DND-41 (cell line): ENCODE measurements at regions not wholly inside any gene's neighbourhood (a gene's known extent, or its start where the extent isn't known, plus 50 kb on each side); places are given as distances from the start of the nearest gene placed in this dataset.

Experiments
- ATAC-seq: fragments of 200-7000 bp; cut with Tn5 transposase; 3 replicates; pipeline ENCODE4 v1.9.1; 2021; ENCODE audit warnings: low read depth; ENCODE audit not compliant: insufficient read depth
- DNase-seq: peaks from one replicate; pipeline ENCODE4 v3.0.0-alpha.2; 2020
- H2AFZ ChIP-seq: 2 replicates; pipeline ENCODE4 v1.6.0; 2012; ENCODE audit warnings: low read depth, low read length
- H3K27ac ChIP-seq: 2 replicates; pipeline ENCODE4 v1.5.1; 2012; ENCODE audit warnings: low read length, inconsistent platforms
- H3K27me3 ChIP-seq: fragments of 200-600 bp; sonication (generic); 2 replicates; pipeline ENCODE4 v1.6.0; 2012; ENCODE audit warnings: low read length, mild to moderate bottlenecking, inconsistent platforms; ENCODE audit not compliant: insufficient read depth, poor library complexity
- H3K36me3 ChIP-seq: 2 replicates; pipeline ENCODE4 v1.5.1; 2012; ENCODE audit warnings: low read length, inconsistent platforms; ENCODE audit not compliant: insufficient read depth
- H3K4me1 ChIP-seq: 2 replicates; pipeline ENCODE4 v1.5.1; 2012; ENCODE audit warnings: mild to moderate bottlenecking, low read length; ENCODE audit not compliant: insufficient read depth
- H3K4me2 ChIP-seq: 2 replicates; pipeline ENCODE4 v1.6.0; 2012; ENCODE audit warnings: mild to moderate bottlenecking, moderate library complexity, low read length, inconsistent platforms; ENCODE audit not compliant: insufficient read depth
- H3K4me3 ChIP-seq, 2 experiments: fragments of 200-600 bp in 1 of 2; shearing (Covaris generic) in 1 of 2; 2 replicates each; pipeline ENCODE4 v1.5.1; 2012 to 2016; ENCODE audit warnings: inconsistent platforms in 2 of 2, low read length in 2 of 2, mild to moderate bottlenecking in 2 of 2, low read depth in 1 of 2, moderate library complexity in 1 of 2
- H3K79me2 ChIP-seq: 2 replicates; pipeline ENCODE4 v1.6.0; 2012; ENCODE audit warnings: low read length, inconsistent platforms; ENCODE audit not compliant: insufficient read depth
- H3K9ac ChIP-seq: 2 replicates; pipeline ENCODE4 v1.6.0; 2012; ENCODE audit warnings: low read depth, mild to moderate bottlenecking, inconsistent platforms, low read length, moderate library complexity
- H3K9me3 ChIP-seq: 2 replicates; pipeline ENCODE4 v1.5.1; 2012; ENCODE audit warnings: low read length, moderate library complexity, mild to moderate bottlenecking, inconsistent platforms; ENCODE audit not compliant: insufficient read depth, severe bottlenecking
- H4K20me1 ChIP-seq: 2 replicates; pipeline ENCODE4 v1.6.0; 2012; ENCODE audit warnings: low read length; ENCODE audit not compliant: insufficient read depth
- EZH2 ChIP-seq: IDR thresholded peaks from 3 replicates; pipeline ENCODE4 v1.6.1; 2012; ENCODE audit warnings: borderline replicate concordance, low read depth, mild to moderate bottlenecking, moderate library complexity, low read length, inconsistent platforms; ENCODE audit not compliant: severe bottlenecking
- TF ChIP-seq, protein P1 (sequence below): IDR thresholded peaks from 2 replicates; pipeline ENCODE4 v1.5.1; 2012; ENCODE audit warnings: borderline replicate concordance, low read length, moderate library complexity, mild to moderate bottlenecking; ENCODE audit not compliant: poor library complexity, severe bottlenecking; ENCODE audit errors: extremely low read depth

DNA sequence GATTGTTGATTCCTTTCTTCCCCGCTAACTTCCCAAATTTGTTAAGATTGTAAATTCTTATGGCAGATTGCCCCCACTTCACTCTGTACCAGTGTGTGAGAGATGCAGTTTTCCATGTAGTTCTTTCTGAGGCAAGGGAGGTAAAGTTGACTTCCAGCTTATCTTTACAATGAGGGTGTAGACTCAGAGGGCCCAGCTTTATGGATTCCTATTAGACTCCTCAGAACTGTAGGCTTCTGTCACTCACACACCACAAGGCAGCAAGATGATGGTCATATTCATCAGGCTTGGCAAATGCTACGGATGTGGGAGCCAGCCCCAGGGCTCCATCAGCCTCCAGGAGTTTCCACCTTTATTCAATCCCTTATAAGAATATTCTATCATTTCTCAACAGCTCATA, 461.9 kb upstream of the KLF4 start:
- Histone ChIP-seq H3K9ac (no peak overlapping the region), H3K27ac (no peak overlapping the region), H3K4me2 (no peak overlapping the region), H3K36me3 (no peaks in the 10 kb centered on the region), H4K20me1 (no peaks in the 10 kb centered on the region), H3K4me1 (no peaks in the 10 kb centered on the region), H3K27me3 (no peaks in the 10 kb centered on the region), H3K79me2 (no peaks in the 10 kb centered on the region), H3K9me3 (no peaks in the 10 kb centered on the region), H2AFZ (no peak overlapping the region), H3K4me3 (no peak overlapping the region)
- DNase-seq (no peak), ATAC-seq (no peak)
- TF ChIP-seq, protein P1, sequence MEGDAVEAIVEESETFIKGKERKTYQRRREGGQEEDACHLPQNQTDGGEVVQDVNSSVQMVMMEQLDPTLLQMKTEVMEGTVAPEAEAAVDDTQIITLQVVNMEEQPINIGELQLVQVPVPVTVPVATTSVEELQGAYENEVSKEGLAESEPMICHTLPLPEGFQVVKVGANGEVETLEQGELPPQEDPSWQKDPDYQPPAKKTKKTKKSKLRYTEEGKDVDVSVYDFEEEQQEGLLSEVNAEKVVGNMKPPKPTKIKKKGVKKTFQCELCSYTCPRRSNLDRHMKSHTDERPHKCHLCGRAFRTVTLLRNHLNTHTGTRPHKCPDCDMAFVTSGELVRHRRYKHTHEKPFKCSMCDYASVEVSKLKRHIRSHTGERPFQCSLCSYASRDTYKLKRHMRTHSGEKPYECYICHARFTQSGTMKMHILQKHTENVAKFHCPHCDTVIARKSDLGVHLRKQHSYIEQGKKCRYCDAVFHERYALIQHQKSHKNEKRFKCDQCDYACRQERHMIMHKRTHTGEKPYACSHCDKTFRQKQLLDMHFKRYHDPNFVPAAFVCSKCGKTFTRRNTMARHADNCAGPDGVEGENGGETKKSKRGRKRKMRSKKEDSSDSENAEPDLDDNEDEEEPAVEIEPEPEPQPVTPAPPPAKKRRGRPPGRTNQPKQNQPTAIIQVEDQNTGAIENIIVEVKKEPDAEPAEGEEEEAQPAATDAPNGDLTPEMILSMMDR: no peak
- no peak for TF ChIP-seq EZH2

GRCh38 chr9:107949061-107949460, 459.5 kb upstream of the KLF4 start:
- ATAC-seq: no peak
- H3K4me2 ChIP-seq: no peak overlapping the region
- TF ChIP-seq EZH2: no peak
- TF ChIP-seq, protein P1: no peak

GRCh38 chr9:107948601-107949000, 459.0 kb upstream of the KLF4 start:
- no peaks in the 10 kb centered on the region for H3K36me3 ChIP-seq
- TF ChIP-seq, protein P1: no peak
- no peak for TF ChIP-seq EZH2
- no peak overlapping the region for H3K9ac ChIP-seq
- no peaks in the 10 kb centered on the region for H3K9me3 ChIP-seq
- H3K4me2 ChIP-seq: no peak overlapping the region
- no peaks in the 10 kb centered on the region for H3K27me3 ChIP-seq
- no peak overlapping the region for H2AFZ ChIP-seq
- ATAC-seq (no peak), DNase-seq (no peak)
- no peak overlapping the region for H3K4me3 ChIP-seq
- H3K79me2 ChIP-seq: no peaks in the 10 kb centered on the region
- H4K20me1 ChIP-seq: no peaks in the 10 kb centered on the region
- no peak overlapping the region for H3K27ac ChIP-seq
- H3K4me1 ChIP-seq: no peaks in the 10 kb centered on the region

More at GRCh38 chr9:107949061-107949460, 459.5 kb upstream of the KLF4 start:
- Histone ChIP-seq H3K9me3 (no peaks in the 10 kb centered on the region), H2AFZ (no peak overlapping the region), H3K4me1 (no peaks in the 10 kb centered on the region), H4K20me1 (no peaks in the 10 kb centered on the region), H3K79me2 (no peaks in the 10 kb centered on the region), H3K36me3 (no peaks in the 10 kb centered on the region), H3K9ac (no peak overlapping the region), H3K27me3 (no peaks in the 10 kb centered on the region), H3K27ac (no peak overlapping the region), H3K4me3 (no peak overlapping the region)
- DNase-seq: no peak

DNA sequence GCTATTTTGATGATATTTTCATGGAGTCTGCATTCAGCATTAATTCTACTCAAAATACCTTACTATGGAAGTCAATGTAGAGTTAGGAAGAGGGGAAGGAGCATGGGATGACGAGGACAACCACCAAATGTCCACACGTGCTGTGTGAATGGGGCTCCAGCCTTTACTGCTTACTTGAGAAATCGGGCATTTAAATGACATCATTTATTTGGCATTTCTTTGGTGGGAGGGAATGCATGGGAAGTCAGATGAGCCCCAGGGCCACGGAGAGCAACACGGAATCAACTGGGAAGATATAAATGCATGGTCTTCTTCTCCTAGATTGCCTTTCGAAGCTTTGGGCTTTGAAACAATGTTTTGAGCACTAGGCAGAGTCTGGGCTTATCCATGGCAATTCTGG, 458.5 kb upstream of the KLF4 start:
- Histone ChIP-seq H3K36me3 (no peaks in the 10 kb centered on the region), H3K9ac (no peak overlapping the region), H3K27ac (no peak overlapping the region), H2AFZ (no peak overlapping the region), H3K4me2 (no peak overlapping the region), H3K4me3 (no peak overlapping the region), H3K4me1 (no peaks in the 10 kb centered on the region), H3K27me3 (no peaks in the 10 kb centered on the region), H3K79me2 (no peaks in the 10 kb centered on the region), H4K20me1 (no peaks in the 10 kb centered on the region), H3K9me3 (no peaks in the 10 kb centered on the region)
- no peak for TF ChIP-seq EZH2
- TF ChIP-seq, protein P1: no peak
- DNase-seq: no peak
- ATAC-seq: no peak
